Neural progenitor cell (in vitro differentiated cells): ENCODE measurements at regions not wholly inside any gene's neighbourhood (a gene's known extent, or its start where the extent isn't known, plus 50 kb on each side); places are given as distances from the start of the nearest gene placed in this dataset.

Source experiments
- CTCF ChIP-seq: fragments of 200-600 bp; sonication (generic); IDR thresholded peaks from 2 replicates; pipeline ENCODE4 v1.5.1; 2017; ENCODE audit warnings: antibody characterized with exemption, mild to moderate bottlenecking
- EZH2phosphoT487 ChIP-seq: fragments of 200-600 bp; sonication (generic); IDR thresholded peaks from 2 replicates; pipeline ENCODE4 v1.6.1; 2017; ENCODE audit warnings: antibody characterized with exemption

- TF ChIP-seq CTCF (no peak), EZH2phosphoT487 (no peak)
Measured at GRCh38 chr1:224559981-224560728, 56.0 kb upstream of the CNIH3 start.
